ENCODE measurements at regions not wholly inside any gene's neighbourhood (a gene's known extent, or its start where the extent isn't known, plus 50 kb on each side); places are given as distances from the start of the nearest gene placed in this dataset.

- Histone ChIP-seq H3K4me3 (no peak overlapping the region), H3K27ac (no peak overlapping the region), H3K4me1 (no peaks in the 10 kb centered on the region), H3K4me2 (no peak overlapping the region), H3K9me3 (no peaks in the 10 kb centered on the region)
- under 1% methylated on average over 5 of the region's 5 CpGs for WGBS (ENCODE audit: missing lambda C conversion rate)
- POLR2A ChIA-PET, result no interaction called here
- no peak for TF ChIP-seq ZNF302 (CRISPR knock-in tag; IDR thresholded peaks at IDR 0.05)
- no peak for TF ChIP-seq CTCF (IDR thresholded peaks at IDR 0.05)
- no peak for TF ChIP-seq RAD21 (conservative IDR thresholded peaks at IDR 0.05 in 1 of 2, IDR thresholded peaks at IDR 0.05 in 1 of 2)
- TF ChIP-seq POLR2AphosphoS2 (conservative IDR thresholded peaks at IDR 0.05; ENCODE audit: low read length), result no peak
- no peak for TF ChIP-seq NFE2L2 (conservative IDR thresholded peaks at IDR 0.05; ENCODE audit: low read length)
- TF ChIP-seq CEBPB (IDR thresholded peaks at IDR 0.05), result no peak
- TF ChIP-seq NPAS2 (CRISPR knock-in tag; IDR thresholded peaks at IDR 0.05; ENCODE audit: borderline replicate concordance), result no peak
- TF ChIP-seq JUN (IDR thresholded peaks at IDR 0.05), result no peak
- TF ChIP-seq HOXB5 (CRISPR knock-in tag; IDR thresholded peaks at IDR 0.05), result no peak
- no peak for TF ChIP-seq USF2 (IDR thresholded peaks at IDR 0.05)
- TF ChIP-seq CBX2 (IDR thresholded peaks at IDR 0.05; ENCODE audit: borderline replicate concordance, low read depth), result no peak
- no peak for TF ChIP-seq EHMT2 (IDR thresholded peaks at IDR 0.05; ENCODE audit: low read depth)
- TF ChIP-seq ATOH8 (CRISPR knock-in tag; IDR thresholded peaks at IDR 0.05; ENCODE audit: low read depth), result no peak
- TF ChIP-seq CHD4 (IDR thresholded peaks at IDR 0.05; ENCODE audit: borderline replicate concordance), result no peak
- no peak for TF ChIP-seq MAX (IDR thresholded peaks at IDR 0.05)
- no peak for TF ChIP-seq CBX8 (IDR thresholded peaks at IDR 0.05)
- TF ChIP-seq RARB (CRISPR knock-in tag; IDR thresholded peaks at IDR 0.05), result no peak
- TF ChIP-seq REST (IDR thresholded peaks at IDR 0.05), result no peak
- TF ChIP-seq FOSL2 (IDR thresholded peaks at IDR 0.05), result no peak
- TF ChIP-seq FOSL2 (CRISPR knock-in tag; IDR thresholded peaks at IDR 0.05), result no peak
- FAIRE-seq (no peak), DNase-seq (ENCODE audit: low read depth in 1 of 2, low spot score in 1 of 2) (no peak), ATAC-seq (no peak)
- CTCF ChIA-PET, result no interaction called here
Observed at GRCh38 chr21:25039461-25040380, 567.6 kb downstream of the MRPL39 start.

Measured in A549 (cell line).